Gastroesophageal sphincter (tissue), 3 donors: ENCODE measurements at regions not wholly inside any gene's neighbourhood (a gene's known extent, or its start where the extent isn't known, plus 50 kb on each side); places are given as distances from the start of the nearest gene placed in this dataset.

ENCODE experiments used
- EP300 ChIP-seq: sonication (generic); formaldehyde crosslinking; IDR thresholded peaks from one replicate; pipeline ENCODE4 v1.6.1; 2017; ENCODE audit warnings: antibody characterized with exemption, mild to moderate bottlenecking
- POLR2A ChIP-seq, 2 donors: fragments of 450-650 bp; IDR thresholded peaks; one replicate each; pipeline ENCODE4 v1.6.1; 2017; ENCODE audit warnings: antibody characterized with exemption in 2 of 2, mild to moderate bottlenecking in 2 of 2, moderate library complexity in 1 of 2
- POLR2AphosphoS5 ChIP-seq: sonication (generic); formaldehyde crosslinking; IDR thresholded peaks from one replicate; pipeline ENCODE4 v1.6.1; 2017; ENCODE audit warnings: antibody characterized with exemption
- TF ChIP-seq, protein P1 (sequence below), 4 experiments: fragments of 200-600 bp in 2 of 4; fragments of 450-650 bp in 2 of 4; sonication (generic) in 1 of 4; IDR thresholded peaks; one replicate each; pipeline ENCODE4 v1.5.1; 2017 to 2019; ENCODE audit warnings: antibody characterized with exemption in 4 of 4, mild to moderate bottlenecking in 2 of 4, moderate library complexity in 2 of 4

DNA sequence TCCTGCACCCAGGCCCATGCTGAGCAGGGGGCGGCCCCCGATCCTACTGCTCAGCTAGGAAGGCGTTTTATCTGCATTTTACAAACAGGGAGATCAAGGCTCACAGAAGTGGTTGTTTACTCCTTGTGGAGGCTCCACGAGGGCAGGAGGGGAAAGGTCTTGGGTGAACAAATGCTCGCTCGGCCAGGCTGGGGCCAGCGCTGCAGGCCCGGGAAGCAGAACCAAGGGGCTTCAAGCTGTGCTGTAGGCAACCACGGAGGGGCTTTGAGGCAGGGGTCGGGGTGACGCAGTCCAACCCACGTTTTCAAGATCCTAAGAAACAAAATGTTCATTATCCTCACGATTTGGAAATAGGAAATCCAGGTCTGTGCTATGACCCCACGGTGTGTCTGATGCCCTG, 125.8 kb downstream of the HMX1 start:
- TF ChIP-seq, protein P1, sequence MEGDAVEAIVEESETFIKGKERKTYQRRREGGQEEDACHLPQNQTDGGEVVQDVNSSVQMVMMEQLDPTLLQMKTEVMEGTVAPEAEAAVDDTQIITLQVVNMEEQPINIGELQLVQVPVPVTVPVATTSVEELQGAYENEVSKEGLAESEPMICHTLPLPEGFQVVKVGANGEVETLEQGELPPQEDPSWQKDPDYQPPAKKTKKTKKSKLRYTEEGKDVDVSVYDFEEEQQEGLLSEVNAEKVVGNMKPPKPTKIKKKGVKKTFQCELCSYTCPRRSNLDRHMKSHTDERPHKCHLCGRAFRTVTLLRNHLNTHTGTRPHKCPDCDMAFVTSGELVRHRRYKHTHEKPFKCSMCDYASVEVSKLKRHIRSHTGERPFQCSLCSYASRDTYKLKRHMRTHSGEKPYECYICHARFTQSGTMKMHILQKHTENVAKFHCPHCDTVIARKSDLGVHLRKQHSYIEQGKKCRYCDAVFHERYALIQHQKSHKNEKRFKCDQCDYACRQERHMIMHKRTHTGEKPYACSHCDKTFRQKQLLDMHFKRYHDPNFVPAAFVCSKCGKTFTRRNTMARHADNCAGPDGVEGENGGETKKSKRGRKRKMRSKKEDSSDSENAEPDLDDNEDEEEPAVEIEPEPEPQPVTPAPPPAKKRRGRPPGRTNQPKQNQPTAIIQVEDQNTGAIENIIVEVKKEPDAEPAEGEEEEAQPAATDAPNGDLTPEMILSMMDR (IDR thresholded peaks at IDR 0.05): no peak
- TF ChIP-seq EP300: no peak
- TF ChIP-seq POLR2A (IDR thresholded peaks at IDR 0.05): no peak
- no peak for TF ChIP-seq POLR2AphosphoS5
